ENCODE measurements at regions not wholly inside any gene's neighbourhood (a gene's known extent, or its start where the extent isn't known, plus 50 kb on each side); places are given as distances from the start of the nearest gene placed in this dataset.

DNA sequence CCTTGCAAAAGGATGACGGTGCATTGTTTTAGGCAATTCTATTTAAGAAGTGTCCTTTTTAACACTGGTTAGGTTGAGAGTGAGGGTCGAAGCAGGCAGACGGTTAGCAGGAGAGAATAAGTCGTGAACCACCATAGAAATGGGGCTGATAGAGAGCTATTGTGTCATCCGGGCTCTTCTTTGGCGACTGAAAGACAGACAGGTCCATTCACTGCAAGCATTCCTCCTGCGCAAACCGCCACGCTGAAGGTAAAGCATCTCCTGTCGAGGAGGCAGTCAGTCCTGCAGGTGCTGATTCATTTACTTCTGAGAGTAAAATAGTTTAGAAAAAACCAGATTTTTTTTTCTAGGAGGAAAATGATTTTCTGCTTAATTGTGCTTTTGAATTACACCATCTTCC lies 1002.8 kb upstream of the NR2F2 start (continued):
- TF ChIP-seq, protein P1, sequence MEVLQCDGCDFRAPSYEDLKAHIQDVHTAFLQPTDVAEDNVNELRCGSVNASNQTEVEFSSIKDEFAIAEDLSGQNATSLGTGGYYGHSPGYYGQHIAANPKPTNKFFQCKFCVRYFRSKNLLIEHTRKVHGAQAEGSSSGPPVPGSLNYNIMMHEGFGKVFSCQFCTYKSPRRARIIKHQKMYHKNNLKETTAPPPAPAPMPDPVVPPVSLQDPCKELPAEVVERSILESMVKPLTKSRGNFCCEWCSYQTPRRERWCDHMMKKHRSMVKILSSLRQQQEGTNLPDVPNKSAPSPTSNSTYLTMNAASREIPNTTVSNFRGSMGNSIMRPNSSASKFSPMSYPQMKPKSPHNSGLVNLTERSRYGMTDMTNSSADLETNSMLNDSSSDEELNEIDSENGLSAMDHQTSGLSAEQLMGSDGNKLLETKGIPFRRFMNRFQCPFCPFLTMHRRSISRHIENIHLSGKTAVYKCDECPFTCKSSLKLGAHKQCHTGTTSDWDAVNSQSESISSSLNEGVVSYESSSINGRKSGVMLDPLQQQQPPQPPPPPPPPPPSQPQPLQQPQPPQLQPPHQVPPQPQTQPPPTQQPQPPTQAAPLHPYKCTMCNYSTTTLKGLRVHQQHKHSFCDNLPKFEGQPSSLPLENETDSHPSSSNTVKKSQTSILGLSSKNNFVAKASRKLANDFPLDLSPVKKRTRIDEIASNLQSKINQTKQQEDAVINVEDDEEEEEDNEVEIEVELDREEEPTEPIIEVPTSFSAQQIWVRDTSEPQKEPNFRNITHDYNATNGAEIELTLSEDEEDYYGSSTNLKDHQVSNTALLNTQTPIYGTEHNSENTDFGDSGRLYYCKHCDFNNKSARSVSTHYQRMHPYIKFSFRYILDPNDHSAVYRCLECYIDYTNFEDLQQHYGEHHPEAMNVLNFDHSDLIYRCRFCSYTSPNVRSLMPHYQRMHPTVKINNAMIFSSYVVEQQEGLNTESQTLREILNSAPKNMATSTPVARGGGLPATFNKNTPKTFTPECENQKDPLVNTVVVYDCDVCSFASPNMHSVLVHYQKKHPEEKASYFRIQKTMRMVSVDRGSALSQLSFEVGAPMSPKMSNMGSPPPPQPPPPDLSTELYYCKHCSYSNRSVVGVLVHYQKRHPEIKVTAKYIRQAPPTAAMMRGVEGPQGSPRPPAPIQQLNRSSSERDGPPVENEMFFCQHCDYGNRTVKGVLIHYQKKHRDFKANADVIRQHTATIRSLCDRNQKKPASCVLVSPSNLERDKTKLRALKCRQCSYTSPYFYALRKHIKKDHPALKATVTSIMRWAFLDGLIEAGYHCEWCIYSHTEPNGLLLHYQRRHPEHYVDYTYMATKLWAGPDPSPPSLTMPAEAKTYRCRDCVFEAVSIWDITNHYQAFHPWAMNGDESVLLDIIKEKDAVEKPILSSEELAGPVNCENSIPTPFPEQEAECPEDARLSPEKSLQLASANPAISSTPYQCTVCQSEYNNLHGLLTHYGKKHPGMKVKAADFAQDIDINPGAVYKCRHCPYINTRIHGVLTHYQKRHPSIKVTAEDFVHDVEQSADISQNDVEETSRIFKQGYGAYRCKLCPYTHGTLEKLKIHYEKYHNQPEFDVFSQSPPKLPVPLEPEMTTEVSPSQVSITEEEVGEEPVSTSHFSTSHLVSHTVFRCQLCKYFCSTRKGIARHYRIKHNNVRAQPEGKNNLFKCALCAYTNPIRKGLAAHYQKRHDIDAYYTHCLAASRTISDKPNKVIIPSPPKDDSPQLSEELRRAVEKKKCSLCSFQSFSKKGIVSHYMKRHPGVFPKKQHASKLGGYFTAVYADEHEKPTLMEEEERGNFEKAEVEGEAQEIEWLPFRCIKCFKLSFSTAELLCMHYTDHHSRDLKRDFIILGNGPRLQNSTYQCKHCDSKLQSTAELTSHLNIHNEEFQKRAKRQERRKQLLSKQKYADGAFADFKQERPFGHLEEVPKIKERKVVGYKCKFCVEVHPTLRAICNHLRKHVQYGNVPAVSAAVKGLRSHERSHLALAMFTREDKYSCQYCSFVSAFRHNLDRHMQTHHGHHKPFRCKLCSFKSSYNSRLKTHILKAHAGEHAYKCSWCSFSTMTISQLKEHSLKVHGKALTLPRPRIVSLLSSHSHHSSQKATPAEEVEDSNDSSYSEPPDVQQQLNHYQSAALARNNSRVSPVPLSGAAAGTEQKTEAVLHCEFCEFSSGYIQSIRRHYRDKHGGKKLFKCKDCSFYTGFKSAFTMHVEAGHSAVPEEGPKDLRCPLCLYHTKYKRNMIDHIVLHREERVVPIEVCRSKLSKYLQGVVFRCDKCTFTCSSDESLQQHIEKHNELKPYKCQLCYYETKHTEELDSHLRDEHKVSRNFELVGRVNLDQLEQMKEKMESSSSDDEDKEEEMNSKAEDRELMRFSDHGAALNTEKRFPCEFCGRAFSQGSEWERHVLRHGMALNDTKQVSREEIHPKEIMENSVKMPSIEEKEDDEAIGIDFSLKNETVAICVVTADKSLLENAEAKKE (CRISPR knock-in tag; IDR thresholded peaks at IDR 0.05) = no peak
- no peak for TF ChIP-seq POLR2AphosphoS5 (IDR thresholded peaks at IDR 0.05; ENCODE audit: low read depth)
- no peak for TF ChIP-seq EZH2phosphoT487 (IDR thresholded peaks at IDR 0.05; ENCODE audit: unreplicated experiment)

- H3F3A ChIP-seq (replicated peaks; ENCODE audit: low read depth) = no peaks in the 10 kb centered on the region
- peaks cover 6% of the 10 kb centered on the region; the same call in 1 of the 2 replicates for H3K4me1 ChIP-seq (ENCODE audit: insufficient read depth)
- Mint-ChIP-seq H3K9me3 (no peaks in the 10 kb centered on the region), H3K27me3 (ENCODE audit: insufficient read depth, low read depth, poor library complexity) (peaks cover 4% of the 10 kb centered on the region), H3K4me3 (no peak overlapping the region), H3K27ac (no peak overlapping the region), H3K4me1 (peaks cover 5% of the 10 kb centered on the region; the same call in 1 of the 3 replicates), H3K36me3 (ENCODE audit: low read depth) (no peaks in the 10 kb centered on the region)
- H3K4me3 ChIP-seq = no peak overlapping the region
- H3K27me3 ChIP-seq (ENCODE audit: insufficient read depth) = peaks cover 27% of the 10 kb centered on the region
- no peak overlapping the region for H3K4me2 ChIP-seq
- H3K27ac ChIP-seq (ENCODE audit: low read depth) = no peak overlapping the region
- DNase-seq (ENCODE audit: low spot score) (no peak), ATAC-seq (no peak)
- H4K20me1 ChIP-seq (replicated peaks; ENCODE audit: insufficient read depth) = no peaks in the 10 kb centered on the region
- H3K36me3 ChIP-seq (ENCODE audit: insufficient read depth) = no peaks in the 10 kb centered on the region
- no peaks in the 10 kb centered on the region for H3K9me2 ChIP-seq (ENCODE audit: insufficient read depth)
- H2AFZ ChIP-seq = no peak overlapping the region
- H3K79me2 ChIP-seq (replicated peaks; ENCODE audit: insufficient read depth) = no peaks in the 10 kb centered on the region
- TF ChIP-seq, protein P1 (CRISPR knock-in tag; IDR thresholded peaks at IDR 0.05) = no peak
- TF ChIP-seq CREB1 (CRISPR knock-in tag; IDR thresholded peaks at IDR 0.05; ENCODE audit: low read depth) (no peak), JUNB (IDR thresholded peaks at IDR 0.05; ENCODE audit: unreplicated experiment) (no peak), EZH2 (IDR thresholded peaks at IDR 0.05; ENCODE audit: low read depth, unreplicated experiment) (no peak), NANOG (IDR thresholded peaks at IDR 0.05; ENCODE audit: borderline replicate concordance) (no peak), POLR2AphosphoS5 (IDR thresholded peaks at IDR 0.05; ENCODE audit: low read depth) (no peak), ZNF114 (CRISPR knock-in tag; IDR thresholded peaks at IDR 0.05) (no peak)
- TF ChIP-seq, protein P2, sequence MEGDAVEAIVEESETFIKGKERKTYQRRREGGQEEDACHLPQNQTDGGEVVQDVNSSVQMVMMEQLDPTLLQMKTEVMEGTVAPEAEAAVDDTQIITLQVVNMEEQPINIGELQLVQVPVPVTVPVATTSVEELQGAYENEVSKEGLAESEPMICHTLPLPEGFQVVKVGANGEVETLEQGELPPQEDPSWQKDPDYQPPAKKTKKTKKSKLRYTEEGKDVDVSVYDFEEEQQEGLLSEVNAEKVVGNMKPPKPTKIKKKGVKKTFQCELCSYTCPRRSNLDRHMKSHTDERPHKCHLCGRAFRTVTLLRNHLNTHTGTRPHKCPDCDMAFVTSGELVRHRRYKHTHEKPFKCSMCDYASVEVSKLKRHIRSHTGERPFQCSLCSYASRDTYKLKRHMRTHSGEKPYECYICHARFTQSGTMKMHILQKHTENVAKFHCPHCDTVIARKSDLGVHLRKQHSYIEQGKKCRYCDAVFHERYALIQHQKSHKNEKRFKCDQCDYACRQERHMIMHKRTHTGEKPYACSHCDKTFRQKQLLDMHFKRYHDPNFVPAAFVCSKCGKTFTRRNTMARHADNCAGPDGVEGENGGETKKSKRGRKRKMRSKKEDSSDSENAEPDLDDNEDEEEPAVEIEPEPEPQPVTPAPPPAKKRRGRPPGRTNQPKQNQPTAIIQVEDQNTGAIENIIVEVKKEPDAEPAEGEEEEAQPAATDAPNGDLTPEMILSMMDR (conservative IDR thresholded peaks at IDR 0.05; ENCODE audit: low read depth in 2 of 2) = no peak
These were observed 1001.9 kb upstream of the NR2F2 start for GRCh38 chr15:95328559-95328958.
